ENCODE measurements at regions not wholly inside any gene's neighbourhood (a gene's known extent, or its start where the extent isn't known, plus 50 kb on each side); places are given as distances from the start of the nearest gene placed in this dataset.

DNA sequence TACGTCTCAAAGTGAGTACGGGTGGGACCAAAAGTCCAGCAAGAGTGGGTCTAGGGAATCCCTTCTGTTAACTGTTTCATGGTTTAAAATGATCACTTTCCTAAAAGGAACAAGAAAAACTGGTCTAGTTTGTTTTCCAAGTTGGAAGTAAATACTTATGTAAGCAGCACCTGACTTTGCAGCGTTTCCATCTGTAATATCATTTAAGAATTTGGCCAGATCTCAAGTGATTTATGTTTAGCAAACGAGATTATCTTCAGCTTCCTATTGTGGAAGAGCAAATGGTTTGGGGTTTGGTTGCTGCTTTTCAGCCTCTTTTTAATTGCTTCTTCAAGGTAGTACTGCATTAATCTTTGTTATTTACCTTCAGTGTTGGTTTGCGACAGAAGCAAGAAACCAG lies 50.4 kb downstream of the FHIP1A start:
- peaks cover 8% of the 10 kb centered on the region for H3K27me3 Mint-ChIP-seq (ENCODE audit: insufficient read depth)
- H3K9me3 Mint-ChIP-seq: no peaks in the 10 kb centered on the region
- intact Hi-C loops (cut with micrococcal nuclease): no loop called here
- H3K4me1 Mint-ChIP-seq (ENCODE audit: low read depth): no peaks in the 10 kb centered on the region
- H3K4me3 Mint-ChIP-seq: no peak overlapping the region
- no peak for DNase-seq (ENCODE audit: low spot score)
- H3K36me3 Mint-ChIP-seq (ENCODE audit: low read depth): no peaks in the 10 kb centered on the region
- no peak overlapping the region for H3K27ac Mint-ChIP-seq

DNA sequence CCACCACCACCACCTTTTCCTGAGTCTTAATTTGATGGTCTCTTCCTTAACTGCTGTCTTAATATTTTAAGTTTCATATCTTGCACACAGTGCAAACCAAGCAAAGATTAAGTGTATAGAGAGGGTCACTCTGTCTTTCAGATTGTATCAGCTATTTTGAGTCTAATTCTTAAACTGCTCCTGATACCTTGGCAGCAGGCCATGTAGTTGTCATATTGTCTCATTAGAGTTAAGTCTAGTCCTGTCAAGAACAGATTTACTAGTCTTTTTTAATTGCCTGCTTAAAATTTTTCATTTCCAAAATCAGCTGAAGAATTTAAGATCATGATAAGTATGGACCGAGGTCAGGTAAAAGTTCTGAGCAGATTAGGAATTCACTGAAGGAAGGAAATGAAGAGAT lies 51.5 kb downstream of the FHIP1A start:
- no peak for DNase-seq (ENCODE audit: low spot score)
- Mint-ChIP-seq H3K4me3 (no peak overlapping the region), H3K27ac (no peak overlapping the region), H3K9me3 (no peaks in the 10 kb centered on the region), H3K27me3 (ENCODE audit: insufficient read depth) (peaks cover 5% of the 10 kb centered on the region), H3K4me1 (ENCODE audit: low read depth) (no peaks in the 10 kb centered on the region), H3K36me3 (ENCODE audit: low read depth) (no peaks in the 10 kb centered on the region)
- intact Hi-C loops (cut with micrococcal nuclease): no loop called here

DNA sequence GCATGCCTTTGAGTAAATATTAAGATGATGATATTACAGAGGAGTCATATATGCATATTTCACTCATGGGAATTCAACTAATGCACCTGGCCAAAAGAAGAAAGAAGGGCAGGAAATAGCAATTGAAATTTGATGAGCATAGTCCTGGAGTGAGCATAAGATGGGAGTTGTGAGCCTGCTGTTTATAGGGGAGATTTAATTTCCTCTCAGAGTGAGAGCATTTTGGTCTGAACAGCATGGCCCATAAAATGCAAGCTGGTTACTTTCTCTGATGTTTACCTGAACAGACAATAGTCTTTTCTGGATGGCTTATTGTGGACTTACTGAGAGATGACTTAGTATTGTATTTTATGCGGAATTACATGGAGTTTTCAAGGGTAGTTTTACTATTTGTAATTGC lies 53.6 kb downstream of the FHIP1A start:
- Mint-ChIP-seq H3K4me3 (no peak overlapping the region), H3K27ac (no peak overlapping the region), H3K27me3 (ENCODE audit: insufficient read depth) (peaks cover 4% of the 10 kb centered on the region), H3K9me3 (no peaks in the 10 kb centered on the region), H3K36me3 (ENCODE audit: low read depth) (no peaks in the 10 kb centered on the region), H3K4me1 (ENCODE audit: low read depth) (no peaks in the 10 kb centered on the region)
- no peak for DNase-seq (ENCODE audit: low spot score)
- intact Hi-C loops (cut with micrococcal nuclease): no loop called here

DNA sequence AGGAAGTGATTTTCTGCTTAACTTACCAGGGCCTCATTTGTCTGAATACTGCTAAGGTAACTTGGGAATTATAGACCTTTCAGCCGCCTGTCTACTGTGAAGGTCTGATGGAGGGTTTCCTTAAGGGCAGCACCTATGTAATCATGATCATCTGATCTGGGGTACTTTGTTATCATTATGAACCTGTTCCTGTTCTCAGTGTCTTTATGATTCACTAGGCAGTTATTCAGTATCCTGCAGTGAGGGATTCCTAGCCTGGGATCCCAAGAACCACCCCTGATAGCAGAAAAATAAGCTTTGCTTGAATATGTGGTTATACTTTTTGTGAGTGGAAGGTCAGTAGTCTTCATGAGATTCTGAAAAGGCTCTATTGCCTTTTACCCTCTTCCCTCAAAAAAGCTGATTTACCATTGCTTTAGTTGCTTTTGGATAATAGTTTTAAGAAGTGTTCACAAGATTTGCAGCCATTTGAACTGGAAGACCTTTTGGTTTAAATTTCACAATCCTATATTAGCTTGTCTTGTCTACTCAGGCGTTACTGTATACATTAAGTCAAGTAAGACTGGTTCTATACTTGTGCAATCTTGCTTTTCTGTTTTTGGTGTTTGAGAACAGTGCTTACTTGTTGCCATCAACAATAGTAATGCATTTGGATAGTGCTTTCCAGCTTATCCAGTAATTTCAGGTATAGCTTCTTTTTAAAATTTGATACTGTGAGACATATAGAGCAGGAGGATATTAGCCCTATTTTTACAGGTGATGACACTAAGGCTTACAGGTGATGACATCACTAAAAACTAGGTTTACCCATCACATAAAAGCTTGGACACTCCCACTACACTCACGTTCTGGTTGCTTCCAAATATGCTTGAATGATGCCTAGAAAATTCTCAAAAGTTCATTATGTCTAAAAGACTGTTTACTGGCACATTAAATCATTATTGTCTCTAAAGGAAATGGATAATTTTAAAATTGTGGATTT lies 60.0 kb downstream of the FHIP1A start:
- no peak overlapping the region for H3K27ac Mint-ChIP-seq
- no peaks in the 10 kb centered on the region for H3K27me3 Mint-ChIP-seq (ENCODE audit: insufficient read depth)
- no peak overlapping the region for H3K4me3 Mint-ChIP-seq
- intact Hi-C loops (cut with micrococcal nuclease): no loop called here
- H3K4me1 Mint-ChIP-seq (ENCODE audit: low read depth): no peaks in the 10 kb centered on the region
- no peaks in the 10 kb centered on the region for H3K36me3 Mint-ChIP-seq (ENCODE audit: low read depth)
- DNase-seq (ENCODE audit: low spot score): no peak
- no peaks in the 10 kb centered on the region for H3K9me3 Mint-ChIP-seq

DNA sequence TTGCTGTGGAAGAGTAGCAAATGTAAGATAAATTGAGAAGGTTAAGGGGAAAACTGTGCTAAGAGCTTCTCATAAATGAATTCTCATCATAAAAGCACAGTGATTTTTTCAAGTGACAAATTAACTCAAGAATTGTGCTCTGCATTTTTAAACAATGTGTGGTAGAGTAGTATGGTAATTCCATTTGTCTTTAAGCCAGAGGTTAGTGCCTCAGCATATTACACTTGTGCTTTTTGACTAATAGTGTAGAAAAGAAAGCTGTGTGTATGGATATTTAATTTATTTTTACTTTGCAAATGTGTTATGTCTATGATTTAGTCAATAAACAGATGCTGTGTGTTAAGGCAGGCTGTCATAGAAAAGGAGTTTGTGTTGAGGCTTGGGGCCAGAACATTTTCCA lies 61.0 kb downstream of the FHIP1A start:
- no peak for DNase-seq (ENCODE audit: low spot score)
- Mint-ChIP-seq H3K9me3 (no peaks in the 10 kb centered on the region), H3K27ac (no peak overlapping the region), H3K4me1 (ENCODE audit: low read depth) (no peaks in the 10 kb centered on the region), H3K27me3 (ENCODE audit: insufficient read depth) (no peaks in the 10 kb centered on the region), H3K4me3 (no peak overlapping the region), H3K36me3 (ENCODE audit: low read depth) (no peaks in the 10 kb centered on the region)
- intact Hi-C loops (cut with micrococcal nuclease): no loop called here

DNA sequence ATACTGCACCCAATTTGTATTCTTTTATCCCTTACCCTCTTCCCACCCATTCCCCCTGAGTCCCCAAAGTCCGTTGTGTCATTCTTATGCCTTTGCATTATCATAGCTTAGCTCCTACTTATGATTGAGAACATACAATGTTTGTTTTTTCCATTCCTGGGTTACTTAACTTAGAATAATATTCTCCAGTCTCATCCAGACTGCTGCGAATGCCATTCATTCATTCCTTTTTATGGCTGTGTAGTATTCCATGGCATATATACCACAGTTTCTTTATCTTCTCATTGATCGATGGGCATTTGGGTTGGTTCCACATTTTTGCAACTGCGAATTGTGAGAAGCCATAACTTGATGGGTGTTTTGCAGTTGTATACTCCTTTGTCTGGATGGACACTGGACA lies 62.8 kb downstream of the FHIP1A start:
- Mint-ChIP-seq H3K27me3 (ENCODE audit: insufficient read depth) (no peaks in the 10 kb centered on the region), H3K36me3 (ENCODE audit: low read depth) (no peaks in the 10 kb centered on the region), H3K4me3 (no peak overlapping the region), H3K9me3 (no peaks in the 10 kb centered on the region), H3K27ac (no peak overlapping the region), H3K4me1 (ENCODE audit: low read depth) (no peaks in the 10 kb centered on the region)
- no peak for DNase-seq (ENCODE audit: low spot score)
- intact Hi-C loops (cut with micrococcal nuclease): no loop called here

DNA sequence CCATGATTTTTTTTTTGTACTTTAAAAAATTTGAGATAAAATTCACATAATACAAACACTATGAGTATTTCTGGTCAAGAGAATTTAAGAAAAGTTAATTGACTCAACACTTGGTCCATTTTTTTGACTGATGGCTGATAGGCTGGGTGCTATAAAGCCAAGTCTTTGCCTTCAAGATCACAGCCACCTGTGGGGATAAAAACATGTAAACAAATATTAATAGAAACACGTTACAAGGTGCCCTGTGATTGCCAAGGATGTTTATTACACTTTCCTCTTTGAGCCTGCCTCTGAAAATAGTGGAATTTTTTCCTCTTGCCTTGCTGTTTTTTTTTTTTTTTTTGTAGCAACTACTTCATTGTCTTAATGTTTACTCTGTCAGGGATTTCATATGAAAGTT lies 63.3 kb downstream of the FHIP1A start:
- no peak overlapping the region for H3K4me3 Mint-ChIP-seq
- no peaks in the 10 kb centered on the region for H3K36me3 Mint-ChIP-seq (ENCODE audit: low read depth)
- H3K9me3 Mint-ChIP-seq: no peaks in the 10 kb centered on the region
- no peaks in the 10 kb centered on the region for H3K27me3 Mint-ChIP-seq (ENCODE audit: insufficient read depth)
- intact Hi-C loops (cut with micrococcal nuclease): no loop called here
- no peak overlapping the region for H3K27ac Mint-ChIP-seq
- no peaks in the 10 kb centered on the region for H3K4me1 Mint-ChIP-seq (ENCODE audit: low read depth)
- DNase-seq (ENCODE audit: low spot score): no peak

DNA sequence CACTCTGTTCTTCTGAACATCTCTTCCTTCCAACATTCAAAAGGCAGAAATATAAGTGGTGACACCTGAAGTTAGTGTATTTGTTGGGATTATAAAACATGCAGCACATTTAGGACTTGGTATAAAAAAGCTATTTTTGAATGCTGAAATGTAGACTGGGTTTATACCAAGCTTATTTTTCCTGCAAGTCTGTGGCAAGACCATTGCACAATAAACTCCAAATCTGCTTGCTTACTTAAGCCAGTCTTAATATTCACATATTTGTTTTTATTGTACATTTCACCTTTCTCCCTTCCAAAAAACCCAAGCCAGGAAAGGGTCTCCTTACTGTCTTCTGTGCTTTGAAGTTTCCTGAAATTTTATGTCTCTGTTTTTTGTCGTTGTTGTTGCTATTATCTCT lies 63.7 kb downstream of the FHIP1A start:
- Mint-ChIP-seq H3K36me3 (ENCODE audit: low read depth) (no peaks in the 10 kb centered on the region), H3K4me1 (ENCODE audit: low read depth) (no peaks in the 10 kb centered on the region), H3K9me3 (no peaks in the 10 kb centered on the region), H3K27ac (no peak overlapping the region), H3K27me3 (ENCODE audit: insufficient read depth) (no peaks in the 10 kb centered on the region), H3K4me3 (no peak overlapping the region)
- no peak for DNase-seq (ENCODE audit: low spot score)
- intact Hi-C loops (cut with micrococcal nuclease): no loop called here

DNA sequence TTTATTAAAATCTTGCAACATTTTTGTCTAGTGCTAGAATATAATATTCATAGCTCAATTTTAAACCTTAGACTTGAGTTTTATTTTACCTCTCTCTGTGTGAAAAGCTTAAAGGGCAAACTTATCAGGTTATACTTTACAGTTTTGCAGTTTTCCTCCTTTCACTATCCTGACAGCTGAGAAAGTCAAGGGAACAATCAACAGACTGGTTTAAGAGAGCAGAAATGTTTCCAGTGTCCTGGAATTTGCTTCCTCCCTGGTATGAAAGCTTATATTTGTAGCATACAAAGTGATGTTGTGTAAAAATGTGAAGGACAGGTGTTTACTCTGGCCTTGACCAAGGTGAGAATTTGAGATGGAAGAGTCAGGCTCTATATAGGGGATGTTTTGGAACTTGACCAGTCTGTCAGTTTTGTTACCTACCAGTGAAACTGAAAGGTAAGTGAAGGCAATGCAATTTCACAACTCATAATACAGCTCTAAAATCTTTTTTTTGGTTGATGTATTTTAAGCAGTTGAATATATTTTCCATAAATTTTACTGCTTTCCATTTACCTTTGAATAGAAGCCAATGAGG lies 64.6 kb downstream of the FHIP1A start:
- no peak overlapping the region for H3K27ac Mint-ChIP-seq
- no peaks in the 10 kb centered on the region for H3K36me3 Mint-ChIP-seq (ENCODE audit: low read depth)
- H3K9me3 Mint-ChIP-seq: no peaks in the 10 kb centered on the region
- no peaks in the 10 kb centered on the region for H3K4me1 Mint-ChIP-seq (ENCODE audit: low read depth)
- no peak overlapping the region for H3K4me3 Mint-ChIP-seq
- H3K27me3 Mint-ChIP-seq (ENCODE audit: insufficient read depth): no peaks in the 10 kb centered on the region
- intact Hi-C loops (cut with micrococcal nuclease): loop anchor here (1.0 kb wide), 1 partner anchor 7 kb away; no protein-coding TSS in a partner anchor
- DNase-seq (ENCODE audit: low spot score): no peak

DNA sequence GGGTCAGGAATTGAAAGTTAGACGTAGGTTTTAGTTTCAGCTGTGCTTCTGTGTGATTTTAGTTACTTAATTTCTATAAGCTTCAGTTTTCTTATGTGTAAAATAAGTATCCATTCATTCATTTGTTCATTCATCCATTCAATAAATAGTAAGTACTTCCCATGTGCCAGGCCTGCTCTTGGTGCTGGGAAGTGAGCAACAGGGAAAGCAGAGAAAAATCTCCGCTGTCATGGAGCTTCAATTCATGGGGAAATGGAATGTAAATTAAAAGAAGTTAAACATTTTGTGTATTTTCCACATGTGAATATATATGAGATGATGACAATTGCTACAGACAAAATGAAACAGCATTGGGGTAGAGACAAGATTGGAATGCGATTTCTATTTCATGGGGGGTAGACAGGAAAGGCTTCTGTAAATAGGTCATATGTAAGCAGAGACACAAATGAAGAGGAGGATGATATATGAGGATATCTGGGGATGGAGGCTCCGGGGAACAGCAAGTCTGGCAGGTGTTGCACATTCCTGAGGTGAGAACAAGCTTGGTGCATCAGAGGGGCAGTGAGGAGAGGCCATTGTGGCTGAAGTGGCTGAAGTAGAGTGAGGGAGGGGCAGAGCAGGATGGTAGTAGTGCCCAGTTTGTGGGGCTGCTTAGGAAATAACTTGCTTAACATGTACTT lies 66.2 kb downstream of the FHIP1A start:
- H3K27ac Mint-ChIP-seq: no peak overlapping the region
- intact Hi-C loops (cut with micrococcal nuclease): no loop called here
- no peak for DNase-seq (ENCODE audit: low spot score)
- no peaks in the 10 kb centered on the region for H3K4me1 Mint-ChIP-seq (ENCODE audit: low read depth)
- no peak overlapping the region for H3K4me3 Mint-ChIP-seq
- H3K36me3 Mint-ChIP-seq (ENCODE audit: low read depth): no peaks in the 10 kb centered on the region
- no peaks in the 10 kb centered on the region for H3K9me3 Mint-ChIP-seq
- H3K27me3 Mint-ChIP-seq (ENCODE audit: insufficient read depth): peaks cover 2% of the 10 kb centered on the region

DNA sequence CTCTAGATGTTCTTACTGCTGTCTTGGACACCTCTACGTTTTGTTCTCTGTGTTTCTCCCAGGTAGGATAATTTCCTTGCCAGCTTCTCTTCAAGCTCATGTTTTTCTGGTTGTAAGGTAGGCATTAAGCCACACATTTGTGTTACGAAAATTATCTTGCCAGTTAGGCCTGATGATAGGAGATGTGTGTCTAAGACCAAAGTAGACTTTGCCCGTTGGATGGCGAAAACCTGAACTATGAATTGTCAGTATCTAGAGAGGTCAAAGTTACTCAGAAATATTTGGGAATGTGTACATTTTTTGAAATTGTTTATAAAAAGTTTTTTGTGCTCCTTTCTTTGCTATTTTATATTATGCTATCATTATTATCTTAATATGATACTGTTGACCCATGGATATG lies 72.8 kb downstream of the FHIP1A start:
- H3K36me3 Mint-ChIP-seq (ENCODE audit: low read depth): no peaks in the 10 kb centered on the region
- no peaks in the 10 kb centered on the region for H3K4me1 Mint-ChIP-seq (ENCODE audit: low read depth)
- intact Hi-C loops (cut with micrococcal nuclease): no loop called here
- H3K27me3 Mint-ChIP-seq (ENCODE audit: insufficient read depth): peaks cover 4% of the 10 kb centered on the region
- H3K27ac Mint-ChIP-seq: no peak overlapping the region
- no peak for DNase-seq (ENCODE audit: low spot score)
- no peak overlapping the region for H3K4me3 Mint-ChIP-seq
- H3K9me3 Mint-ChIP-seq: no peaks in the 10 kb centered on the region

DNA sequence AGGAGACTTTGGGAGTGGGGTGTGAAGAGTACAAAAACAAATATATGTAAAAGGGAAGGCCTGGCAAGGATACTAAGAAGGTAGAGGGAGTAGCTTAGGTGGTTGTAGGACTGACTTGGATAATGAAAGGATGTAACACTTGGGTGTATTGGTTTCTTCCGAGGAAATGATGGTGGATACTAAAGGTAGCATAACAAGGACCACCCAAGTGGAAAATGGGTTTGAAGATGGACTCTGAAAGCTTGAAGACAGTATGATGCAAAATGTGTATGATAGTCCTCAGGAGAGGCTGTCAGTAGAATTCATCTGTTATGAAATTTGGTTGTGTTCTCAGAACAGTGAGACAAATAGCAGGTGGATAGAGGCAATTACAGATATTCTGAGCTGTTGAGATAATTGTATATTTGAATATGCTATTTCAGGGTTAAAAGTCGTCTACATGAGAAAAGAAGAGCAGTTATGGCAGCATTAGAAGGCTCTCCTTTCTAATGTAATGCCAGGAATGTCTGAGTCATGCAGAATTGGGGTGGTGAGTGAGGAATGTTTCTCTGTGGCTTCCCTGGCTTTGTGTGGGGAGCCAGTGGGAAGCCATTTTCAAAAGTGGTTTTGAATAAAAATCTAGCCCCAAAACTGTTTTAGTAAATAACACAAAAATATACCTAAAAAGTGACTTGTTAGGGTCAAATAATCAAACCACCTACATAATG lies 75.6 kb downstream of the FHIP1A start:
- Mint-ChIP-seq H3K27ac (no peak overlapping the region), H3K9me3 (no peaks in the 10 kb centered on the region), H3K27me3 (ENCODE audit: insufficient read depth) (peaks cover 7% of the 10 kb centered on the region), H3K4me3 (no peak overlapping the region), H3K4me1 (ENCODE audit: low read depth) (no peaks in the 10 kb centered on the region), H3K36me3 (ENCODE audit: low read depth) (no peaks in the 10 kb centered on the region)
- DNase-seq (ENCODE audit: low spot score): no peak
- intact Hi-C loops (cut with micrococcal nuclease): no loop called here
